Ovary (tissue), 3 donors: ENCODE measurements at regions not wholly inside any gene's neighbourhood (a gene's known extent, or its start where the extent isn't known, plus 50 kb on each side); places are given as distances from the start of the nearest gene placed in this dataset.

ENCODE experiments used
- CTCF ChIP-seq, 3 donors: fragments of 450-650 bp in 2 of 3; fragments of 200-600 bp in 1 of 3; IDR thresholded peaks; one replicate each; pipeline versions ENCODE4 v1.5.1 to v1.8.0; 2016 to 2022; ENCODE audit warnings: antibody characterized with exemption in 3 of 3, mild to moderate bottlenecking in 1 of 3
- EP300 ChIP-seq: sonication (generic); formaldehyde crosslinking; IDR thresholded peaks from one replicate; pipeline ENCODE4 v1.6.1; 2017; ENCODE audit warnings: antibody characterized with exemption
- POLR2A ChIP-seq: fragments of 450-650 bp; IDR thresholded peaks from one replicate; pipeline ENCODE4 v1.6.1; 2017; ENCODE audit warnings: antibody characterized with exemption, mild to moderate bottlenecking, moderate library complexity
- donor health status: DM: no; HTN: no; CAD: no.

DNA sequence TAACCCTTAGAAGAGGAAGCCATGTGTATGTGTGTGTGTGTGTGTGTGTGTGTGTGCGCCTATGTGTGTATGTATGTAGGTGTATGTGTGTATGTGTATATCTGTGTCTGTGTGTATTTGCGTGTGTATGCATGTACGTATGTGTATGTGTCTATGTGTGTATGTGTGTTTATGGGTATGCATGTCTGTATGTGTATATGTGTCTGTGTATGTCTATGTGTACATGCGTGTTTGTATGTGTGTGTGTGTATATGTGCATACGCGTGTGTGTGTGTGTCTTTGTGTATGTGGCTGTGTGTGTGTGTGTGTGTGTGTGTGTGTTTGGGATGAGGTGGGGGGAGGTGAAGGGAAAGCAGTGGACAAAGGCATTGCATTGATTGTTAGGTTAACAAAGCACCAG lies 380.2 kb downstream of the HRH4 start:
- TF ChIP-seq CTCF (IDR thresholded peaks at IDR 0.05) = no peak
- no peak for TF ChIP-seq POLR2A
- no peak for TF ChIP-seq EP300
